ENCODE measurements at regions not wholly inside any gene's neighbourhood (a gene's known extent, or its start where the extent isn't known, plus 50 kb on each side); places are given as distances from the start of the nearest gene placed in this dataset.
"Not testable (repeated sequence)": the region's sequence is repeated elsewhere in the genome, so short reads cannot be mapped to it uniquely, and the experiment has no call there.

DNA sequence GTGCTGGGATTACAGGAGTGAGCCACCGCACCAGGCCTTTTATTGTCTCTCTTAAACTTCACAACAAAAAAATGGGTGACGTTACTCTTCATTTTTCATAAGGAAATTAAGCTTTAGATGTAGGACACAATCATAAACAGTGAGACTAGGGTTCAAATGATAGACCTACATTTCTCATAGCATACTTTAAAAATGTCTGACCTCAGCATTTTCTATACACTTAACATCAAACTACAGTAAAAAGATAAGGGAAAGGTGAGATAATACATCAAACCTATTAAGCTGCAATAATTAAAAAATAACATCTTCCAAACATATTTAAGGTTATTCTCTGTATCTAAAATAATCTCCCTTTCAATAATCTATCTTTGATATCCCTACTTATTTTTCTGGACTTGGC is 914.2 kb downstream of the FAM181B start:
- Histone ChIP-seq H3K4me3 (replicated peaks; ENCODE audit: low read depth, low read length) (no peak overlapping the region), H3K36me3 (ENCODE audit: control insufficient read depth, insufficient read depth, low read length) (no peaks in the 10 kb centered on the region), H3K27me3 (replicated peaks; ENCODE audit: control insufficient read depth, insufficient read depth, low read length) (no peaks in the 10 kb centered on the region)
- TF ChIP-seq, protein P1, sequence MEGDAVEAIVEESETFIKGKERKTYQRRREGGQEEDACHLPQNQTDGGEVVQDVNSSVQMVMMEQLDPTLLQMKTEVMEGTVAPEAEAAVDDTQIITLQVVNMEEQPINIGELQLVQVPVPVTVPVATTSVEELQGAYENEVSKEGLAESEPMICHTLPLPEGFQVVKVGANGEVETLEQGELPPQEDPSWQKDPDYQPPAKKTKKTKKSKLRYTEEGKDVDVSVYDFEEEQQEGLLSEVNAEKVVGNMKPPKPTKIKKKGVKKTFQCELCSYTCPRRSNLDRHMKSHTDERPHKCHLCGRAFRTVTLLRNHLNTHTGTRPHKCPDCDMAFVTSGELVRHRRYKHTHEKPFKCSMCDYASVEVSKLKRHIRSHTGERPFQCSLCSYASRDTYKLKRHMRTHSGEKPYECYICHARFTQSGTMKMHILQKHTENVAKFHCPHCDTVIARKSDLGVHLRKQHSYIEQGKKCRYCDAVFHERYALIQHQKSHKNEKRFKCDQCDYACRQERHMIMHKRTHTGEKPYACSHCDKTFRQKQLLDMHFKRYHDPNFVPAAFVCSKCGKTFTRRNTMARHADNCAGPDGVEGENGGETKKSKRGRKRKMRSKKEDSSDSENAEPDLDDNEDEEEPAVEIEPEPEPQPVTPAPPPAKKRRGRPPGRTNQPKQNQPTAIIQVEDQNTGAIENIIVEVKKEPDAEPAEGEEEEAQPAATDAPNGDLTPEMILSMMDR (IDR thresholded peaks at IDR 0.05; ENCODE audit: insufficient read depth, low read length, poor library complexity, severe bottlenecking): no peak
- no peak for DNase-seq (ENCODE audit: extremely low read depth, insufficient read length)

DNA sequence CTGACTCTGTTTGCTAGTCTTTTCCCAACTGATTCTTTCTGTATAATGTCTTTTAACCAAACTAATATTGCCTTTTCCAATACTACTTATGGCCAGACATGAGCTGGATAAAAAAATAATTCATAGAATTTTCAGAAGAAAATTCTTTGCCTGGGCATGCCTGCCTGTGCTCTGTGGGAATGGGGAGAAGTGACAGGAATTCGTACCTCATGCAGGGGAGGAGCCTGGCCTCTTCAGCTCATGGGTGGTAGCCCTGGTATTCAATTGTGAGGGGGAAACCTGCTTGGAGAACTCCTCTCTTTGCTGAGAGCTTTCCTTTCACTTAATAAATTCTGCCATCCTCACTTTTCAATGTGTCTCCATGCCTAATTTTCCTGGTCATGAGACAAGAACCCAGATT is 928.8 kb downstream of the FAM181B start:
- H3K4me3 ChIP-seq (replicated peaks; ENCODE audit: low read depth, low read length): no peak overlapping the region
- H3K36me3 ChIP-seq (ENCODE audit: control insufficient read depth, insufficient read depth, low read length): no peaks in the 10 kb centered on the region
- no peaks in the 10 kb centered on the region for H3K27me3 ChIP-seq (replicated peaks; ENCODE audit: control insufficient read depth, insufficient read depth, low read length)
- TF ChIP-seq, protein P1 (IDR thresholded peaks at IDR 0.05; ENCODE audit: insufficient read depth, low read length, poor library complexity, severe bottlenecking): no peak
- DNase-seq (ENCODE audit: extremely low read depth, insufficient read length): no peak

DNA sequence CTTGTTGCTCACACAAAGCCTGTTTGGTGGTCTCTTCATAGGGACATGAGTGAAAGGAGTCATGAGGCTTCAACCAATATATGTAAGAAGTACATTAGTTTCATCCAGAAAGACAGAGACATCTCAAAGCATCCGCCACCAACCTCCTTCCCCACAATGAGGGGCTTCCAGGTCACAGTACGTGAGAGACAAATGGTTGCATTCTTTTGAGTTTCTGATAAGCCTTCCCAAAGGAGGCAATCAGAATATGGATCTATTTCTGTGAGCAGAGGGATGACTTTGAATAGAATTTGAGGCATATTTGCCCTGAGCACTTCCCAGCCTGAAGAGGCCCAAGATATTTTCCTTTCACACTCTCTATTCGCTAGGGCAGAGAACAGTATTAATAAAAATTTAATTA is 931.1 kb downstream of the FAM181B start:
- Histone ChIP-seq H3K36me3 (ENCODE audit: control insufficient read depth, insufficient read depth, low read length) (no peaks in the 10 kb centered on the region), H3K4me3 (replicated peaks; ENCODE audit: low read depth, low read length) (no peak overlapping the region), H3K27me3 (replicated peaks; ENCODE audit: control insufficient read depth, insufficient read depth, low read length) (no peaks in the 10 kb centered on the region)
- DNase-seq (ENCODE audit: extremely low read depth, insufficient read length): no peak
- TF ChIP-seq, protein P1 (IDR thresholded peaks at IDR 0.05; ENCODE audit: insufficient read depth, low read length, poor library complexity, severe bottlenecking): no peak

DNA sequence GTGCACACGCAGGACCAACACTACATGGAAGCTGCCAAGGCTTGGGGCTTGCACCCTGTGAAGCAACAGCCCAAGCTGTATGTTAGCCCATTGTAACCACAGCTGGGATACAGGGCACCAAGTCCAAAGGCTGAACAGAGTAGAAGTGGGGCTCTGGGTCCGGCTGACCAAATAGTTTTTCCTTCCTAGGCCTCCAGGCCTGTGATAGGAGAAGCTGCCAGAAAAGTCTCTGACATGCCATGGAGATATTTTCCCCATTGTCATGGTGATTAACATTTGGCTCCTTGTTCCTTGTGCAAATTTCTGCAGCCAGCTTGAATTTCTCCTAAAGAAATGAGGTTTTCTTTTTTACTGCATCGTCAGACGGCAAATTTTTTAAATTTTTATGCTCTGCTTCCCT is 941.2 kb downstream of the FAM181B start:
- no peaks in the 10 kb centered on the region for H3K36me3 ChIP-seq (ENCODE audit: control insufficient read depth, insufficient read depth, low read length)
- no peak for DNase-seq (ENCODE audit: extremely low read depth, insufficient read length)
- no peaks in the 10 kb centered on the region for H3K27me3 ChIP-seq (replicated peaks; ENCODE audit: control insufficient read depth, insufficient read depth, low read length)
- H3K4me3 ChIP-seq (replicated peaks; ENCODE audit: low read depth, low read length): no peak overlapping the region
- TF ChIP-seq, protein P1 (IDR thresholded peaks at IDR 0.05; ENCODE audit: insufficient read depth, low read length, poor library complexity, severe bottlenecking): no peak

DNA sequence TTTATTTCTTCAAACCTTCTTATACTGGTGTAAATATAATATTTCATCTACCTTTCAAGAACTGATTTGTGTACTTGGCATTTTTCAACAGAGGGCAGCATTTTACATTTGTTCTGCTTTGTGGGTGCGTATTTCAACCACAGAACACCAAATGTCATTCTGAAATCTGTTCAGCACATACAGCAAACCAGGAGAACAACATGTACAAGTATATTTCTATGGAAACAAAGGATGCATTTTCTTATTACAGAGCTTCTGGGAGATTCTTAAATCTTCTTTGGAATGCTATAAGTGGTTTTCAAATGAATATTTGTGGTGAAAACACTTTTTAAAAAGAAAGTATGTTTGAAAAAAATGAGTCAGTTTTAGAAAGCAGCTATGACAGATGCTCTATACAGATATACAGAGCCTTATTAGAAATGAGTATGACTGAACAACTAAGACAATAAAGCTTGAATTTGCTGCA is 946.0 kb downstream of the FAM181B start:
- H3K36me3 ChIP-seq (ENCODE audit: control insufficient read depth, insufficient read depth, low read length): no peaks in the 10 kb centered on the region
- TF ChIP-seq, protein P1 (IDR thresholded peaks at IDR 0.05; ENCODE audit: insufficient read depth, low read length, poor library complexity, severe bottlenecking): peak; percentile 37
- peak; percentile 3 for DNase-seq (ENCODE audit: extremely low read depth, insufficient read length)
- H3K4me3 ChIP-seq (replicated peaks; ENCODE audit: low read depth, low read length): no peak overlapping the region
- no peaks in the 10 kb centered on the region for H3K27me3 ChIP-seq (replicated peaks; ENCODE audit: control insufficient read depth, insufficient read depth, low read length)

DNA sequence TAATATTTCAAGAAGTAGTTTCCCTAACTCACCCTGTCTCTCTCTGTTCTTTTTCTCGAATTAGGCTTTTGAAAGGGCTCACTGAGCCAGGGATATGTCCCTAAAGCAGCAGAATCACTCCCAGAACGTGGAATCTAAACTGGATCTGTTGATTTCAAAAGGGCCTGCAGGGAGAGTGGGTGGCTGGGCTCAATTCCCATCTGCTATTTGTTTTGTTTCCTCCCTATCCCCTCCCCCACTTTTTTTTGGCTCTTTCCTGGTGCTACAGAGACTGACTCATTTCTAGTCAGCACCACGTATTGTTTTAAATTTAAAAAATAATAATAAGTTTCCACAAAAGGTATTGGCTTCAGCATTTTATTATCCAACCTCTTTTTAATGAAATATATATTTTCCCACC is 961.5 kb downstream of the FAM181B start:
- no peaks in the 10 kb centered on the region; the same call in 1 of the 2 replicates for H3K27me3 ChIP-seq (replicated peaks; ENCODE audit: control insufficient read depth, insufficient read depth, low read length)
- H3K4me3 ChIP-seq (replicated peaks; ENCODE audit: low read depth, low read length): no peak overlapping the region
- no peak for DNase-seq (ENCODE audit: extremely low read depth, insufficient read length)
- TF ChIP-seq, protein P1 (IDR thresholded peaks at IDR 0.05; ENCODE audit: insufficient read depth, low read length, poor library complexity, severe bottlenecking): no peak
- no peaks in the 10 kb centered on the region for H3K36me3 ChIP-seq (ENCODE audit: control insufficient read depth, insufficient read depth, low read length)

DNA sequence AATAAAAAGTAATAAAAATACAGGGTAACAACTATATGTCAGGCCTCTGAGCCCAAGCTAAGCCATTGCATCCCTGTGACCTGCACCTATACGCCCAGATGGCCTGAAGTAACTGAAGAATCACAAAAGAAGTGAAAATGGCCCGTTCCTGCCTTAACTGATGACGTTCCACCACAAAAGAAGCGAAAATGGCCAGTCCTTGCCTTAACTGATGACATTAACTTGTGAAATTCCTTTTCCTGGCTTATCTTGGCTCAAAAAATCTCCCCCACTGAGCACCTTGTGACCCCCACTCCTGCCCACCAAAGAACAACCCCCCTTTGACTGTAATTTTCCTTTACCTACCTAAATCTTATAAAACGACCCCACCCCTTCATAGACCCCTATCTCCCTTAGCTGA is 963.8 kb downstream of the FAM181B start:
- DNase-seq (ENCODE audit: extremely low read depth, insufficient read length); H3K27me3 ChIP-seq (replicated peaks; ENCODE audit: control insufficient read depth, insufficient read depth, low read length); H3K36me3 ChIP-seq (ENCODE audit: control insufficient read depth, insufficient read depth, low read length); H3K4me3 ChIP-seq (replicated peaks; ENCODE audit: low read depth, low read length): not testable (repeated sequence)

All from GM06990 (cell line).